ENCODE measurements at regions not wholly inside any gene's neighbourhood (a gene's known extent, or its start where the extent isn't known, plus 50 kb on each side); places are given as distances from the start of the nearest gene placed in this dataset.

GRCh38 chr20:52244702-52245101 is 53.1 kb upstream of the ZFP64 start (continued):
- TF ChIP-seq ZBTB33 (IDR thresholded peaks at IDR 0.05; ENCODE audit: extremely low read depth, insufficient replicate concordance, low read length) (no peak), POLR2A (IDR thresholded peaks at IDR 0.05; ENCODE audit: borderline replicate concordance, extremely low read depth, insufficient read depth, insufficient read length) (no peak), ATF3 (IDR thresholded peaks at IDR 0.05) (no peak), MAX (IDR thresholded peaks at IDR 0.05) (no peak)

- Histone ChIP-seq H3K4me1 (ENCODE audit: control insufficient read depth in 1 of 2, insufficient read depth in 2 of 2, low read length in 2 of 2) (no peaks in the 10 kb centered on the region), H3K4me3 (replicated peaks in 1 of 2; ENCODE audit: low read depth in 1 of 2, low read length in 2 of 2) (no peak overlapping the region), H3K9me2 (ENCODE audit: insufficient read depth) (no peaks in the 10 kb centered on the region), H3K27me3 (ENCODE audit: insufficient read depth, low read length) (no peaks in the 10 kb centered on the region), H3K9me3 (ENCODE audit: control insufficient read depth in 1 of 2, insufficient read depth in 1 of 2, low read depth in 1 of 2, low read length in 2 of 2) (no peaks in the 10 kb centered on the region; a peak in 1 of 4 replicates), H3K4me2 (ENCODE audit: low read length) (no peak overlapping the region), H2AFZ (ENCODE audit: low read depth, low read length, poor library complexity, severe bottlenecking) (no peak overlapping the region), H3K36me3 (ENCODE audit: control insufficient read depth in 1 of 2, insufficient read depth in 2 of 2, low read length in 2 of 2) (no peaks in the 10 kb centered on the region), H4K20me1 (ENCODE audit: insufficient read depth) (no peaks in the 10 kb centered on the region), H3K9ac (ENCODE audit: low read length) (no peak overlapping the region), H3K79me2 (ENCODE audit: insufficient read depth, low read length) (no peaks in the 10 kb centered on the region), H3K27ac (ENCODE audit: low read depth, low read length) (no peak overlapping the region)
- ChIA-PET RAD21 (ENCODE audit: low non-redundant PET in 1 of 2, low total read pairs in 2 of 2, uncharacterized antibody in 2 of 2, unreplicated experiment in 2 of 2) (interaction anchor here in 1 of 2 experiments (0.6 kb wide), 1 partner anchor 69 kb away, joined by 3 read pairs; no protein-coding TSS in a partner anchor), POLR2A (no interaction called here), CTCF (no interaction called here)
- BruUV-seq (replicated peaks): no TSS peak
- no peak for ATAC-seq
- intact Hi-C loops (cut with micrococcal nuclease): loop anchor here (1.0 to 5.0 kb wide), 3 partner anchors 135 to 1304 kb away; no protein-coding TSS in a partner anchor
- no peak for DNase-seq (ENCODE audit: low read depth, low spot score)
- TF ChIP-seq CTCF (IDR thresholded peaks at IDR 0.05 in 2 of 3, conservative IDR thresholded peaks at IDR 0.05 in 1 of 3; ENCODE audit: borderline replicate concordance in 1 of 3, insufficient read depth in 1 of 3, low read depth in 2 of 3, low read length in 2 of 3) (peak in 2 of 3 experiments; percentile 26 to 71; a peak in 3 of 6 replicates), YY1 (IDR thresholded peaks at IDR 0.05; ENCODE audit: extremely low read depth, insufficient replicate concordance, low read depth, low read length) (no peak), ATF3 (IDR thresholded peaks at IDR 0.05) (no peak), SIN3A (IDR thresholded peaks at IDR 0.05; ENCODE audit: low read depth) (no peak), REST (IDR thresholded peaks at IDR 0.05; ENCODE audit: low read depth) (no peak), ELF1 (IDR thresholded peaks at IDR 0.05; ENCODE audit: borderline replicate concordance, low read depth) (no peak), ZBTB33 (IDR thresholded peaks at IDR 0.05; ENCODE audit: extremely low read depth, insufficient replicate concordance, low read length) (no peak)
These were observed 51.0 kb upstream of the ZFP64 start for GRCh38 chr20:52242237-52243230.

Measured in HCT116 (cell line).